Astrocyte of the cerebellum (primary cell): ENCODE measurements at regions not wholly inside any gene's neighbourhood (a gene's known extent, or its start where the extent isn't known, plus 50 kb on each side); places are given as distances from the start of the nearest gene placed in this dataset.
"Not testable (repeated sequence)": the region's sequence is repeated elsewhere in the genome, so short reads cannot be mapped to it uniquely, and the experiment has no call there.

Experiments used
- DNase-seq: peaks from one replicate; pipeline ENCODE4 v3.0.0-alpha.2; 2011; ENCODE audit warnings: low read depth
- H3K4me3 ChIP-seq: 2 replicates; pipeline ENCODE4 v1.5.1; 2011; ENCODE audit warnings: mild to moderate bottlenecking, low read depth, low read length, moderate library complexity
- in situ Hi-C: cut with HindIII; loops from 2 replicates; pipeline ENCODE4 v1.10.0; 2017; ENCODE audit warnings: low sequenced_read_pairs
- TF ChIP-seq, protein P1 (sequence below): IDR thresholded peaks from 2 replicates; pipeline ENCODE4 v1.5.1; 2012; ENCODE audit warnings: low read length, low read depth, moderate library complexity, mild to moderate bottlenecking; ENCODE audit errors: missing control alignments

DNA sequence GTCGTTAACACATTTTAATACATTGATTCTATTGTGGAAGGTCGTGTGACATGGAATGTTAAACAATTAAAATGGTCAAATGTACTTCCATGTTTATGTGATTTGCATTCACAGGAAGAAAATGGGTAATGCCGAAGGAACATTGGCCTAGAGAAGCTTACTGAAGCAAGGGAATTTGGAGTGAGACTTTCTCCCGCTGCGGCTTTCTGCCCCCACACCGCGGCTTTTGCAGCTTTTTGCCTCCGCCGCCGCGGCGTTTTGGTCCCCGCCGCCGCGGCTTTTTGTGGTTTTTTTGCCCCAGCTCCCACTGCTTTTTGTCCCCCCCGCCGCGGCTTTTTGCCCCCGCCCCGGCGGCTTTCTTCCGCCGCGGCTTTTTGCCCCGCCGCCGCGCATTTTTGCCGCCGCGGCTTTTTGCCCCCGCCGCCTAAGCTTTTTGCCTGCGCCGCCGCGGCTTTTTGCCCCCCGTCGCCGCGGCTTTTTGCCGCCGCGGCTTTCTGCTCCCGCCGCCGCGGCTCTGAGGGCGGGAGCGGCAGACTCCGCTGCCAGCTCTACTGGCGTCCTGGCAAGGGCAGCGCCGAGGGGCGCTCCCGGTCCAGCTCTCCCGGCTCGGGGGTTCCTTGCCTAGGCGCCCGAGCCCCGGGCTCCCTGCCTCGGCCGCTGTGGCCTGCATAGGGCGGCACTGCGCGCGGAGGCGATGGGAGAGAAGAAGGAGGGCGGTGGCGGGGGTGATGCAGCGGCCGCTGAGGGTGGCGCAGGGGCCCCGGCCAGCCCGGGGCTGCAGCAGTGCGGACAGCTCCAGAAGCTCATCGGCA, 225.5 kb upstream of the VKORC1L1 start:
- in situ Hi-C loops, H3K4me3 ChIP-seq: not testable (repeated sequence)

DNA sequence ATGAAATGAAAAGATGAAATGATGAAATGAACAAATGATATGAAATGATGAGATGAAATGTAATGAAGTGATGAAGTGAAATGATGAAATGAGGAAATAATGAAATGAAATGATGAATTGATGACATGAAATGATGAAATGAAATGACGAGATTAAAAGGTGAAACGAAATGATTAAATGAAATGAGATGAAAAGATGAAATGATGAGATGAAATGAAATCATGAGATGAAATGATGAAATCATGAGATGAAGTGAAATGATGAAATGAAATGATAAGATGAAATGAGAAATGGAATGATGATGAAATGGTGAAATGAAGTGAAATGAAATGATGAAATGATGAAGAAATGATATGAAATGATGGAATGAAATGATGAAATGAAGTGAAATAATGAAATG, 221.7 kb upstream of the VKORC1L1 start:
- in situ Hi-C loops, DNase-seq, H3K4me3 ChIP-seq: not testable (repeated sequence)

More for the DNA sequence above, 225.5 kb upstream of the VKORC1L1 start:
- DNase-seq: not testable (repeated sequence)

DNA sequence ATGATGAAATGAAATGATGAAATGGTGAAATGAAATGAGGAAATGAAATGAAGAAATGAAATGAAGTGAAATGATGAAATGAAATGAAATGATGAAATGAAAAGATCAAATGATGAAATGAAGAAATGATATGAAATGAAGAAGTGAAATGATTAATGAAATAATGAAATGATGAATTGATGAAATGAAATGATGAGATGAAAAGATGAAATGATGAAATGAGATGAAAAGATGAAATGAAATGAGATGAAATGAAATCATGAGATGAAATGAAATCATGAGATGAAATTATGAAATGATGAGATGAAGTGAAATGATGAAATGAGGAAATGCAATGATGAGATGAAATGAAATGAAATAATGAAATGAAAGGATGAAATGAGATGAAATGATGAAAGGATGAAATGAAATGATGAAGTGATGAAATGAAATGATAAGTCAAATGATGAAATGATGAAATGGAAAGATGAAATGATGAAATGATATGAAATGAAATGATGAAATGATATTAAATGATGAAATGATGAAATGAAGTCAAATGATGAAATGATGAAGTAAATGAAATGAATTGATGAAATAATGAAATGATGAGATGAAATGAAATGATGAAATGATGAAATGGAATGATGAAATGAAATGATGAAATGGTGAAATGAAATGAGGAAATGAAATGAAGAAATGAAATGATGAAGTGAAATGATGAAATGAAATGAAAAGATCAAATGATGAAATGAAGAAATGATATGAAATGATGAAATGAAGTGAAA, 220.9 kb upstream of the VKORC1L1 start:
- H3K4me3 ChIP-seq, DNase-seq, in situ Hi-C loops: not testable (repeated sequence)

DNA sequence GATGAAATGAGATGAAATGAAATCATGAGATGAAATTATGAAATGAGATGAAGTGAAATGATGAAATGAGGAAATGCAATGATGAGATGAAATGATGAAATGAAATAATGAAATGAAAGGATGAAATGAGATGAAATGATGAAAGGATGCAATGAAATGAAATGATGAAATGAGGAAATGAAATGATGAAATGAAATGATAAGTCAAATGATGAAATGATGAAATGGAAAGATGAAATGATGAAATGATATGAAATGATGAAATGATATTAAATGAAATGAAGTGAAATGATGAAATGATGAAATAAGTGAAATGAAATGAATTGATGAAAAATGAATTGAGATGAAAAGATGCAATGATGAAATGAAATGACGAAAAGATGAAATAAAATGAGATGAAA, 220.2 kb upstream of the VKORC1L1 start:
- DNase-seq, H3K4me3 ChIP-seq, in situ Hi-C loops: not testable (repeated sequence)

DNA sequence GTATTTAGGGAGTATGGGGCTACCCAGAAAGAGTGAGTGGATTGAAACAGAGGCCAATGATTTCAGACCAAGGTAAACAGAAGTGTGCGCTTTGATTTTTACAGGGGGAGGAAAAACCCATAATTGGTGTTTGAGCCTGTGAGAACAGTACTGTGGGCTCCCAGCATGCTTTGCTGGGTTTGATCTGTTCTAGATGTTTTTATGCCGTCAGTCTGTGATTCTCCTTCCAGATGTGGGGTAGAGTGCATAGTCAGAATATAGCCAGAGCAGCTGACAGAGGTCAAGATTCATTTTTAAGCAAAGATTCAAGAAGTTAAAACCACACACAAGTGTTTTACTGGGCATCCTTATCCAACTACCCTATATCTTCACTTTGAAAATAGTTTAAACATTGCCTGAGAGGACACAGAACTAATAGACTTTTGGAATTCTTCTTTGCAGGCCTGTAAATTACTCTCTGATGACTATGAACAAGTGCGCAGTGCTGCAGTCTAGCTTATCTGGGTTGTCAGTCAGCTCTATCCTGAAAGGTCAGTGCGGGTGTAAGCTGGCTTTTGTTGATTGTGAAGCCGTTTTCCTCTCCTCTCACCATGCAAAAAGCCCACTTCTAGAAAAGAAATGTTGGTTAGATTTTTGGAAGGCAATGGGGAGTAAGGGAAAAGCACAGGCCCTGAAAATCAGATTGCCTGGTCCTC, 216.2 kb upstream of the VKORC1L1 start:
- in situ Hi-C loops, DNase-seq, H3K4me3 ChIP-seq: not testable (repeated sequence)

DNA sequence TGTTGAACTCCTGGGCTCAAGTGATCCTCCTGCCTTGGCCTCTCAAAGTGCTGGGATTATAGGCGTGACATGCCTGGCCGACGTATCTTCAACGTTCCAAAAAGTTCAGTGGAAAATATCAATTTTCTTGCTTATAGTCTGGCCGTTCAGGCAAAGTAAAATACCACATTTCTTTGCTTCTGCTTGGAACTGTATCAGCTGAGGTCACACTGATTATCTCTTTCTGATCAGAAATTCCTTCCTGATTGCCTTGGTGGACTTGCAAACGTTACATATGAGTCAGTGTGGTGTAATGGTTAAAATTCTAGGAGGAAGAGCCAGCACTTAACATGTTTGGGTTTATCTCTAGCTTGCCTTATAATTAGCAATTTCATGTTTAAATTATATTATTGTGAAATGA, 189.5 kb upstream of the VKORC1L1 start:
- H3K4me3 ChIP-seq, in situ Hi-C loops, DNase-seq: not testable (repeated sequence)

DNA sequence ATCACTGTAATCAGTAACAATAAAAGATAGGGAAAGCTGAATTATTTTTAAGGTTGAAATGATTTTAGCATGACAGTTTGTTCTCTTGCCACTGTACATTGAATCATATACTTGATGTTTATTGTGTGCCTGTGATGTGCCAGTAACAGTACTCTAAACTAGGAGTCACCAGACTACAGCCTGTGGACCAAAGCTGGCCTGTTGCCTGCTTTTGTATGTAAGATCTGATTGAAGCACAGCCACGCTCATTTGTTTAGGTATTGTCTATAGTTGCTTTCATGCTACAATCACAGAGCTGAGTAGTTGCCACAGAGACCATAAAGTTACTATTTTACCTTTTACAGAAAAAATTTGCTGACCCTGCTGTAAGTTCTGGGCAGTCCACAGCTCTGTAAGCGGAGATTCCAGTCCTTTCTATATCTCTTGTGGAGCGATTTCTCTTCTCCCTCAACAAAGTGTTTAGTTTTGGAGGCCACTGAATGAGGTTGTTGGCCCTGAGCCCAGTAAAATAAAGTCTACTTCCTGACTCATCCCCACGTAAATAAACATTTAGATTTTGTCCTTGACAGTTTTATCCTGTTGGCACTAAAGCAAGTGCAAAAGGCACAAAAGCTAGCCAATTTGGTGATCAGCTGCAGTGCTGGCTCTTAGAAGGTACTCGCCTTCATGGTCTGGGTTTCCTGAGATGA, 173.7 kb upstream of the VKORC1L1 start:
- H3K4me3 ChIP-seq, in situ Hi-C loops, DNase-seq: not testable (repeated sequence)

DNA sequence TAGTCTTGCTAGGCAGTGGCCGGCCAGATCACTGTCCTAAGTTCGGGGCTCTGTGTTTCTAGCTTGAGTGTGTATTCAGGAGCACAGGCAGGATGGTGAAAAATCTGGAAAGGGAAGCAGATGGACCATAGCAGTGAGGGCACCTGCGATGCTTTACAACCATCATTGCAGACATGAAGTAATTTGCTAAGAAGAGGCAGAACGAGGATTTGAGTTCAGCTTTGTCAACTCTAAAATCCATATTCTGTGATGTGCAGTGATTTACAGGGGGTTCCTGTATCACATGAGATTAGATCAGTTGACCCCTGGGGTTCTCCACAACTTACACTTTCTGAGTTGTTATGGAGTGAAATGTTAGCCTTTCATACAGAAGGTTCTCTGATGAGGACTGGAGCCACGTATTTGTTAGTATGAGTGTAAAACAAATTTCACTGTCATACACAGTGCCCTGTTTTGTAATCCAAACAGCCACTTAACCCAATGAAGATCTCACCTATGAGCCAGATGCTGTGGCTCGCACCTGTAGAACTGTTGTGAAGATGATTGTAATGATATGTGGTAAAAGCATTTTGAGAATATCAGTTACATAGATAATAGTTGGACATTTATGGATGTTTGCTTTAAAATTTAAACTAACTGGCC, 173.0 kb upstream of the VKORC1L1 start:
- in situ Hi-C loops, DNase-seq, H3K4me3 ChIP-seq: not testable (repeated sequence)

DNA sequence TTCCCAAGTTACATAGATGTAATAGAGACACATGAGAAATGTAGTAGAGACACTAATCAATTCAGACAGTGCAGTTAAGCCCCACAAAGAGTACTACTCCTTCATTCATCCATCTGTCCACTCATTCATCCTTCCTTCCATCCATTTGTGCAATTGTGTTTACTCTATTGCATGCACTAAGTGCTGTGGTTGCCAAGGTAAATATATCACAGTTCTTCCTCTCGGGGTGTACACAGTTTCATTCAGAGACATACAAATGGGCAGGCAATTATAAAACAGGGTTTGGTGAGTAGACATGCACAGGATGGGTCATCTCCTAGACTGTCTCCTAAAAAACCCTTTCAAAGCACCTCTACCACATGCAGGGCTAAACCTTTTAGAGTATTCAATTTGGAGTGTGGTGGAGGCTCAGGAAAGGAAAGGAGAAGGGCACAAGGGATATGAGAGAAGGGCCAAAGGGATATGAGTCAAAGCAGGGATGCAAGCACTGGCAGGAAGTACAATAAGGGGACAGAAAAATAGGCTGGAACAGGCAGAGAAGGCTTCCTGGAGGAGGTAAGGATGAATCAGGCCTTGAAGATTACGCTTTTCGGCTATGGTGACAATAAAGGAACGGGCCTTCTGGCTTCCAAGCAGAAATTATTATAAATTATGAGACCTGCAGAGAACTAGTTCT, 153.6 kb upstream of the VKORC1L1 start:
- DNase-seq, in situ Hi-C loops, H3K4me3 ChIP-seq: not testable (repeated sequence)

DNA sequence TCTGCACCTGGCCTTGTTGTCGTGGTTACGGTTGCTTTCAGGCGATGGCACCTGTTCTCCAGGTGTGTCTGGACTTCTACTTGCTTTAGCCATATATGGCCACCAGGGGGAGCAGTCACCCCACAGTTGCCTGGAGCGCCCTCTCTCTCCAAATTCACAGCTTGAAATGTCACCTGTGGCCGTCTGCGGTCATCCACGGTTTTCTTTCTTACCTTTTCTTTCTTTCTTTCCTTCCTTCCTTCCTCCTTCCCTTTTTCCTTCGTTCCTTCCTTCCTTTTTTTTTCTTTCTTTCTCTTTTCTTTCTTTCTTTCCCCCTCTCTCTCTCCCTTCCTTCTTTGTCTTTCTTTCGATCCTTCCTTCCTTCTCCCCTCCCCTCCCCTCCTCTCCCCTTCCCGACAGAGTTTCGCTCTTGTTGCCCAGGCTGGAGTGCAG, 150.5 kb upstream of the VKORC1L1 start:
- H3K4me3 ChIP-seq: no peak overlapping the region
- DNase-seq: no peak
- in situ Hi-C loops: no loop called here
- TF ChIP-seq, protein P1, sequence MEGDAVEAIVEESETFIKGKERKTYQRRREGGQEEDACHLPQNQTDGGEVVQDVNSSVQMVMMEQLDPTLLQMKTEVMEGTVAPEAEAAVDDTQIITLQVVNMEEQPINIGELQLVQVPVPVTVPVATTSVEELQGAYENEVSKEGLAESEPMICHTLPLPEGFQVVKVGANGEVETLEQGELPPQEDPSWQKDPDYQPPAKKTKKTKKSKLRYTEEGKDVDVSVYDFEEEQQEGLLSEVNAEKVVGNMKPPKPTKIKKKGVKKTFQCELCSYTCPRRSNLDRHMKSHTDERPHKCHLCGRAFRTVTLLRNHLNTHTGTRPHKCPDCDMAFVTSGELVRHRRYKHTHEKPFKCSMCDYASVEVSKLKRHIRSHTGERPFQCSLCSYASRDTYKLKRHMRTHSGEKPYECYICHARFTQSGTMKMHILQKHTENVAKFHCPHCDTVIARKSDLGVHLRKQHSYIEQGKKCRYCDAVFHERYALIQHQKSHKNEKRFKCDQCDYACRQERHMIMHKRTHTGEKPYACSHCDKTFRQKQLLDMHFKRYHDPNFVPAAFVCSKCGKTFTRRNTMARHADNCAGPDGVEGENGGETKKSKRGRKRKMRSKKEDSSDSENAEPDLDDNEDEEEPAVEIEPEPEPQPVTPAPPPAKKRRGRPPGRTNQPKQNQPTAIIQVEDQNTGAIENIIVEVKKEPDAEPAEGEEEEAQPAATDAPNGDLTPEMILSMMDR: peak; percentile 75

DNA sequence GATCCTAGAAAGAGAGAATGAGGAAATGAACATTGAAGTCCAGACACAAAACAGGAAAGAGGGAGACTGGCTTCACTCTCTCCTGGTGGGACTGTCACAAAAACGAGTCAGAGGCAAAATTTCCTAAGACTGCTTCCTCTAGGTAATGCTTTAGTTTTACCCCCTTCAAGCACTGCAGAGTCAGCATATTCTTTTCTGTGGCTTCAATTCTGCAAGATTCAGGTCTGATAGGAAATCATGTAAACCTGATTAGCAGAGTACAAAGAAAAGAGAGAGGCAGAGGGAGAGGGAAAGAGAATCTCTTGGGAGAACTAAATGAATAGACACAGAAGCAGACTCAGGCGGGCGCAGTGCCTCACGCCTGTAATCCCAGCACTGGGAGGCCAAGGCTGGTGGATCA, 145.7 kb upstream of the VKORC1L1 start:
- in situ Hi-C loops, H3K4me3 ChIP-seq, DNase-seq: not testable (repeated sequence)
